Gastroesophageal sphincter (tissue), 3 donors: ENCODE measurements at regions not wholly inside any gene's neighbourhood (a gene's known extent, or its start where the extent isn't known, plus 50 kb on each side); places are given as distances from the start of the nearest gene placed in this dataset.

ENCODE experiments used
- EP300 ChIP-seq: sonication (generic); formaldehyde crosslinking; IDR thresholded peaks from one replicate; pipeline ENCODE4 v1.6.1; 2017; ENCODE audit warnings: antibody characterized with exemption, mild to moderate bottlenecking
- POLR2A ChIP-seq, 2 donors: fragments of 450-650 bp; IDR thresholded peaks; one replicate each; pipeline ENCODE4 v1.6.1; 2017; ENCODE audit warnings: antibody characterized with exemption in 2 of 2, mild to moderate bottlenecking in 2 of 2, moderate library complexity in 1 of 2
- POLR2AphosphoS5 ChIP-seq: sonication (generic); formaldehyde crosslinking; IDR thresholded peaks from one replicate; pipeline ENCODE4 v1.6.1; 2017; ENCODE audit warnings: antibody characterized with exemption
- TF ChIP-seq, protein P1 (sequence below), 4 experiments: fragments of 200-600 bp in 2 of 4; fragments of 450-650 bp in 2 of 4; sonication (generic) in 1 of 4; IDR thresholded peaks; one replicate each; pipeline ENCODE4 v1.5.1; 2017 to 2019; ENCODE audit warnings: antibody characterized with exemption in 4 of 4, mild to moderate bottlenecking in 2 of 4, moderate library complexity in 2 of 4

DNA sequence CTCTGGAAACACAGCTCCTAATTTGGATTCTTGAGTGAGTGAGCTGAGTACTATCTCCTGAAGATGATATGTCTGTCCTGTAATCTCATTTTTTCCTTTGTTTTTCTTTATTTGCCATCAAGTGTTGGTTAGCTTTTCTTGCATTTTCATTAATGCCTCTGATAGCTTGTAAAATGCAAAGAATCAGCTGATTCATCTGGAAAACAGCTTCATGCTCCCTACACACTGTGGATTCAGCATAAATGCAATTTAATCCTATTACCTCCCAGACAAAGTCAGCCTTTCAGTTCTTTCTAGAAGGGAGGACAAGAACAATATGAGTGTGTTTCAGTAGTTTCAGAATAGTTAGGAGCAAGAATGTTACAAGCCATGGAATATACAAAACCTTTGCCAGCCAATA is 79.4 kb downstream of the DACT1 start:
- TF ChIP-seq, protein P1, sequence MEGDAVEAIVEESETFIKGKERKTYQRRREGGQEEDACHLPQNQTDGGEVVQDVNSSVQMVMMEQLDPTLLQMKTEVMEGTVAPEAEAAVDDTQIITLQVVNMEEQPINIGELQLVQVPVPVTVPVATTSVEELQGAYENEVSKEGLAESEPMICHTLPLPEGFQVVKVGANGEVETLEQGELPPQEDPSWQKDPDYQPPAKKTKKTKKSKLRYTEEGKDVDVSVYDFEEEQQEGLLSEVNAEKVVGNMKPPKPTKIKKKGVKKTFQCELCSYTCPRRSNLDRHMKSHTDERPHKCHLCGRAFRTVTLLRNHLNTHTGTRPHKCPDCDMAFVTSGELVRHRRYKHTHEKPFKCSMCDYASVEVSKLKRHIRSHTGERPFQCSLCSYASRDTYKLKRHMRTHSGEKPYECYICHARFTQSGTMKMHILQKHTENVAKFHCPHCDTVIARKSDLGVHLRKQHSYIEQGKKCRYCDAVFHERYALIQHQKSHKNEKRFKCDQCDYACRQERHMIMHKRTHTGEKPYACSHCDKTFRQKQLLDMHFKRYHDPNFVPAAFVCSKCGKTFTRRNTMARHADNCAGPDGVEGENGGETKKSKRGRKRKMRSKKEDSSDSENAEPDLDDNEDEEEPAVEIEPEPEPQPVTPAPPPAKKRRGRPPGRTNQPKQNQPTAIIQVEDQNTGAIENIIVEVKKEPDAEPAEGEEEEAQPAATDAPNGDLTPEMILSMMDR (IDR thresholded peaks at IDR 0.05), result no peak
- TF ChIP-seq EP300 (no peak), POLR2A (IDR thresholded peaks at IDR 0.05) (no peak), POLR2AphosphoS5 (no peak)
